ENCODE measurements at regions not wholly inside any gene's neighbourhood (a gene's known extent, or its start where the extent isn't known, plus 50 kb on each side); places are given as distances from the start of the nearest gene placed in this dataset.

GRCh38 chr6:165971202-165971601 lies 196.4 kb downstream of the TBXT start:
- TF ChIP-seq CTCF (IDR thresholded peaks at IDR 0.05) (no peak), POLR2A (IDR thresholded peaks at IDR 0.05) (no peak)

Measured in right lobe of liver (tissue), 4 donors.